Liver (tissue), 8 donors: ENCODE measurements at regions not wholly inside any gene's neighbourhood (a gene's known extent, or its start where the extent isn't known, plus 50 kb on each side); places are given as distances from the start of the nearest gene placed in this dataset.

Source experiments
- DNase-seq: peaks from one replicate; pipeline ENCODE4 v3.0.0-alpha.2; 2017; ENCODE audit warnings: low spot score
- H3K27ac ChIP-seq, 2 donors: one replicate each; pipeline ENCODE4 v1.7.0; 2013; ENCODE audit warnings: inconsistent platforms in 2 of 2, low read length in 2 of 2, control low read depth in 1 of 2, low read depth in 1 of 2, mild to moderate bottlenecking in 1 of 2
- H3K27me3 ChIP-seq, 4 donors: one replicate each; pipeline versions ENCODE4 v1.6.1 to v1.7.0; 2013; ENCODE audit warnings: low read length in 3 of 4, inconsistent platforms in 1 of 4, mild to moderate bottlenecking in 1 of 4, moderate library complexity in 1 of 4; ENCODE audit not compliant: control insufficient read depth in 4 of 4, insufficient read depth in 4 of 4
- H3K36me3 ChIP-seq, 4 donors: one replicate each; pipeline versions ENCODE4 v1.6.1 to v1.7.0; 2013; ENCODE audit warnings: low read length in 3 of 4, mild to moderate bottlenecking in 3 of 4, low read depth in 1 of 4, moderate library complexity in 1 of 4; ENCODE audit not compliant: control insufficient read depth in 4 of 4, insufficient read depth in 3 of 4
- H3K4me1 ChIP-seq, 4 donors: one replicate each; pipeline versions ENCODE4 v1.6.1 to v1.7.0; 2013; ENCODE audit warnings: low read length in 3 of 4, mild to moderate bottlenecking in 3 of 4, moderate library complexity in 1 of 4; ENCODE audit not compliant: control insufficient read depth in 4 of 4, insufficient read depth in 4 of 4
- H3K4me3 ChIP-seq, 3 donors: one replicate each; pipeline versions ENCODE4 v1.6.1 to v1.7.0; 2013; ENCODE audit warnings: low read length in 3 of 3, control low read depth in 1 of 3, low read depth in 1 of 3, mild to moderate bottlenecking in 1 of 3
- H3K9ac ChIP-seq, 2 donors: one replicate each; pipeline ENCODE4 v1.7.0; 2013; ENCODE audit warnings: low read length in 2 of 2, mild to moderate bottlenecking in 2 of 2, moderate library complexity in 2 of 2, control low read depth in 1 of 2, low read depth in 1 of 2
- H3K9me3 ChIP-seq, 4 donors: one replicate each; pipeline versions ENCODE4 v1.6.1 to v1.7.0; 2013; ENCODE audit warnings: low read length in 3 of 4; ENCODE audit not compliant: control insufficient read depth in 4 of 4
- EGR1 ChIP-seq, 2 donors: IDR thresholded peaks; 2 replicates each; pipeline ENCODE4 v1.6.1; 2016 to 2018; ENCODE audit warnings: antibody characterized with exemption in 2 of 2, low read depth in 2 of 2
- FOXA1 ChIP-seq: IDR thresholded peaks from 2 replicates; pipeline ENCODE4 v1.6.1; 2016; ENCODE audit warnings: antibody characterized with exemption
- FOXA2 ChIP-seq: IDR thresholded peaks from 2 replicates; pipeline ENCODE4 v1.6.1; 2016; ENCODE audit warnings: antibody characterized with exemption
- GABPA ChIP-seq, 2 donors: IDR thresholded peaks in 1 of 2; conservative IDR thresholded peaks in 1 of 2; 2 replicates each; pipeline ENCODE4 v1.6.1; 2016; ENCODE audit warnings: antibody characterized with exemption in 2 of 2, mild to moderate bottlenecking in 1 of 2, moderate library complexity in 1 of 2
- HNF4A ChIP-seq, 2 donors: conservative IDR thresholded peaks; 2 replicates each; pipeline ENCODE4 v1.6.1; 2016; ENCODE audit warnings: antibody characterized with exemption in 2 of 2, mild to moderate bottlenecking in 2 of 2
- HNF4G ChIP-seq: IDR thresholded peaks from 2 replicates; pipeline ENCODE4 v1.6.1; 2016; ENCODE audit warnings: antibody characterized with exemption
- JUND ChIP-seq, 2 donors: IDR thresholded peaks; 2 replicates each; pipeline ENCODE4 v1.6.1; 2016; ENCODE audit warnings: antibody characterized with exemption in 2 of 2
- NR2F2 ChIP-seq: IDR thresholded peaks from 2 replicates; pipeline ENCODE4 v1.6.1; 2016; ENCODE audit warnings: antibody characterized with exemption
- RAD21 ChIP-seq, 2 donors: IDR thresholded peaks; 2 replicates each; pipeline ENCODE4 v1.6.1; 2016; ENCODE audit warnings: antibody characterized with exemption in 2 of 2, mild to moderate bottlenecking in 2 of 2
- RXRA ChIP-seq, 2 donors: IDR thresholded peaks; 2 replicates each; pipeline ENCODE4 v1.6.1; 2017 to 2018; ENCODE audit warnings: antibody characterized with exemption in 2 of 2, mild to moderate bottlenecking in 1 of 2
- SP1 ChIP-seq: IDR thresholded peaks from 2 replicates; pipeline ENCODE4 v1.6.1; 2018; ENCODE audit warnings: antibody characterized with exemption, mild to moderate bottlenecking
- TAF1 ChIP-seq: conservative IDR thresholded peaks from 2 replicates; pipeline ENCODE4 v1.6.1; 2016; ENCODE audit warnings: antibody characterized with exemption, mild to moderate bottlenecking
- YY1 ChIP-seq: IDR thresholded peaks from 2 replicates; pipeline ENCODE4 v1.6.1; 2016; ENCODE audit warnings: antibody characterized with exemption, mild to moderate bottlenecking
- WGBS: extraction: QIAGEN DNeasy Blood & Tissue Kit; methylation state at CpG from one replicate; pipeline ENCODE4 v1.1.7; 2013; 5-methylcytosine and 5-hydroxymethylcytosine counted together
- TF ChIP-seq, protein P1 (sequence below): fragments of 150-350 bp; IDR thresholded peaks from 2 replicates; pipeline ENCODE4 v1.5.1; 2017; ENCODE audit warnings: improper control_type of control experiment, low read depth, low read length; ENCODE audit not compliant: missing input control
- TF ChIP-seq, protein P2 (sequence below): IDR thresholded peaks from 2 replicates; pipeline ENCODE4 v1.6.1; 2016; ENCODE audit warnings: antibody characterized with exemption, mild to moderate bottlenecking
- TF ChIP-seq, protein P3 (sequence below): IDR thresholded peaks from 2 replicates; pipeline ENCODE4 v1.6.1; 2016; ENCODE audit warnings: antibody characterized with exemption
- TF ChIP-seq, protein P4 (sequence below): IDR thresholded peaks from 2 replicates; pipeline ENCODE4 v1.6.1; 2016; ENCODE audit warnings: antibody characterized with exemption
- TF ChIP-seq, protein P5 (sequence below): IDR thresholded peaks from 2 replicates; pipeline ENCODE4 v1.6.1; 2016; ENCODE audit warnings: antibody characterized with exemption
- donor health status: healthy.
- donor health status: healthy.
- donor health status: healthy.
- donor health status: healthy.
- donor health status: healthy.

DNA sequence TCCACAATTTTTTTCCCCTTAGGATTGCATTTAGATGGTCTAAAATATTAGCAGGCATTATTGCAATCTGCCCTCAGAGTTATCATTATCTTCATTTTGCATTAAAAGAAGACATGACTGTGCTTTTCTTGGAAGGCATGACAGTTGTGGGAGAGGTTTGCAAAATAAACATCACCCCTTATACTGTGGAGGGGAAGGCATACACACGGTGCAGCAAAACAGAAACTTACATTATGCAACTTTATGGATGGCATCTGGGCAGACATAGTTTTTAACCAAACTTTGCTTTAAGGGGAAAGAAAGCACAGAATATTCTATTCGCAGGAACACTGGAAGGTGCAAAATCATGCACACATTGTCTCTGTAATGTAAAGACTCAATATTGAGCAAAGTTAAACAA, 505.8 kb upstream of the ADAMTS16 start:
- Histone ChIP-seq H3K4me3 (no peak overlapping the region), H3K36me3 (no peaks in the 10 kb centered on the region), H3K27ac (no peak overlapping the region), H3K9me3 (peaks cover 0 to 3% (median 0%) of the 10 kb centered on the region in 4 donors), H3K27me3 (peaks cover 0 to 3% (median 1%) of the 10 kb centered on the region in 4 donors), H3K4me1 (no peaks in the 10 kb centered on the region), H3K9ac (no peak overlapping the region)
- WGBS: 60% methylated on average over 2 of the region's 2 CpGs
- TF ChIP-seq SP1 (no peak), HNF4A (conservative IDR thresholded peaks at IDR 0.05) (no peak), FOXA2 (no peak), FOXA1 (no peak), TAF1 (no peak), JUND (IDR thresholded peaks at IDR 0.05) (no peak), RAD21 (IDR thresholded peaks at IDR 0.05) (no peak), GABPA (IDR thresholded peaks at IDR 0.05 in 1 of 2, conservative IDR thresholded peaks at IDR 0.05 in 1 of 2) (no peak), HNF4G (no peak), NR2F2 (no peak), EGR1 (IDR thresholded peaks at IDR 0.05; ENCODE audit: low read depth in 2 of 2) (no peak), RXRA (IDR thresholded peaks at IDR 0.05) (no peak), YY1 (no peak)
- TF ChIP-seq, protein P1, sequence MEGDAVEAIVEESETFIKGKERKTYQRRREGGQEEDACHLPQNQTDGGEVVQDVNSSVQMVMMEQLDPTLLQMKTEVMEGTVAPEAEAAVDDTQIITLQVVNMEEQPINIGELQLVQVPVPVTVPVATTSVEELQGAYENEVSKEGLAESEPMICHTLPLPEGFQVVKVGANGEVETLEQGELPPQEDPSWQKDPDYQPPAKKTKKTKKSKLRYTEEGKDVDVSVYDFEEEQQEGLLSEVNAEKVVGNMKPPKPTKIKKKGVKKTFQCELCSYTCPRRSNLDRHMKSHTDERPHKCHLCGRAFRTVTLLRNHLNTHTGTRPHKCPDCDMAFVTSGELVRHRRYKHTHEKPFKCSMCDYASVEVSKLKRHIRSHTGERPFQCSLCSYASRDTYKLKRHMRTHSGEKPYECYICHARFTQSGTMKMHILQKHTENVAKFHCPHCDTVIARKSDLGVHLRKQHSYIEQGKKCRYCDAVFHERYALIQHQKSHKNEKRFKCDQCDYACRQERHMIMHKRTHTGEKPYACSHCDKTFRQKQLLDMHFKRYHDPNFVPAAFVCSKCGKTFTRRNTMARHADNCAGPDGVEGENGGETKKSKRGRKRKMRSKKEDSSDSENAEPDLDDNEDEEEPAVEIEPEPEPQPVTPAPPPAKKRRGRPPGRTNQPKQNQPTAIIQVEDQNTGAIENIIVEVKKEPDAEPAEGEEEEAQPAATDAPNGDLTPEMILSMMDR: no peak
- TF ChIP-seq, protein P2, sequence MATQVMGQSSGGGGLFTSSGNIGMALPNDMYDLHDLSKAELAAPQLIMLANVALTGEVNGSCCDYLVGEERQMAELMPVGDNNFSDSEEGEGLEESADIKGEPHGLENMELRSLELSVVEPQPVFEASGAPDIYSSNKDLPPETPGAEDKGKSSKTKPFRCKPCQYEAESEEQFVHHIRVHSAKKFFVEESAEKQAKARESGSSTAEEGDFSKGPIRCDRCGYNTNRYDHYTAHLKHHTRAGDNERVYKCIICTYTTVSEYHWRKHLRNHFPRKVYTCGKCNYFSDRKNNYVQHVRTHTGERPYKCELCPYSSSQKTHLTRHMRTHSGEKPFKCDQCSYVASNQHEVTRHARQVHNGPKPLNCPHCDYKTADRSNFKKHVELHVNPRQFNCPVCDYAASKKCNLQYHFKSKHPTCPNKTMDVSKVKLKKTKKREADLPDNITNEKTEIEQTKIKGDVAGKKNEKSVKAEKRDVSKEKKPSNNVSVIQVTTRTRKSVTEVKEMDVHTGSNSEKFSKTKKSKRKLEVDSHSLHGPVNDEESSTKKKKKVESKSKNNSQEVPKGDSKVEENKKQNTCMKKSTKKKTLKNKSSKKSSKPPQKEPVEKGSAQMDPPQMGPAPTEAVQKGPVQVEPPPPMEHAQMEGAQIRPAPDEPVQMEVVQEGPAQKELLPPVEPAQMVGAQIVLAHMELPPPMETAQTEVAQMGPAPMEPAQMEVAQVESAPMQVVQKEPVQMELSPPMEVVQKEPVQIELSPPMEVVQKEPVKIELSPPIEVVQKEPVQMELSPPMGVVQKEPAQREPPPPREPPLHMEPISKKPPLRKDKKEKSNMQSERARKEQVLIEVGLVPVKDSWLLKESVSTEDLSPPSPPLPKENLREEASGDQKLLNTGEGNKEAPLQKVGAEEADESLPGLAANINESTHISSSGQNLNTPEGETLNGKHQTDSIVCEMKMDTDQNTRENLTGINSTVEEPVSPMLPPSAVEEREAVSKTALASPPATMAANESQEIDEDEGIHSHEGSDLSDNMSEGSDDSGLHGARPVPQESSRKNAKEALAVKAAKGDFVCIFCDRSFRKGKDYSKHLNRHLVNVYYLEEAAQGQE: no peak
- TF ChIP-seq, protein P3, sequence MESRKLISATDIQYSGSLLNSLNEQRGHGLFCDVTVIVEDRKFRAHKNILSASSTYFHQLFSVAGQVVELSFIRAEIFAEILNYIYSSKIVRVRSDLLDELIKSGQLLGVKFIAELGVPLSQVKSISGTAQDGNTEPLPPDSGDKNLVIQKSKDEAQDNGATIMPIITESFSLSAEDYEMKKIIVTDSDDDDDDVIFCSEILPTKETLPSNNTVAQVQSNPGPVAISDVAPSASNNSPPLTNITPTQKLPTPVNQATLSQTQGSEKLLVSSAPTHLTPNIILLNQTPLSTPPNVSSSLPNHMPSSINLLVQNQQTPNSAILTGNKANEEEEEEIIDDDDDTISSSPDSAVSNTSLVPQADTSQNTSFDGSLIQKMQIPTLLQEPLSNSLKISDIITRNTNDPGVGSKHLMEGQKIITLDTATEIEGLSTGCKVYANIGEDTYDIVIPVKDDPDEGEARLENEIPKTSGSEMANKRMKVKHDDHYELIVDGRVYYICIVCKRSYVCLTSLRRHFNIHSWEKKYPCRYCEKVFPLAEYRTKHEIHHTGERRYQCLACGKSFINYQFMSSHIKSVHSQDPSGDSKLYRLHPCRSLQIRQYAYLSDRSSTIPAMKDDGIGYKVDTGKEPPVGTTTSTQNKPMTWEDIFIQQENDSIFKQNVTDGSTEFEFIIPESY: no peak
- TF ChIP-seq, protein P4, sequence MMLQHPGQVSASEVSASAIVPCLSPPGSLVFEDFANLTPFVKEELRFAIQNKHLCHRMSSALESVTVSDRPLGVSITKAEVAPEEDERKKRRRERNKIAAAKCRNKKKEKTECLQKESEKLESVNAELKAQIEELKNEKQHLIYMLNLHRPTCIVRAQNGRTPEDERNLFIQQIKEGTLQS: no peak
- TF ChIP-seq, protein P5, sequence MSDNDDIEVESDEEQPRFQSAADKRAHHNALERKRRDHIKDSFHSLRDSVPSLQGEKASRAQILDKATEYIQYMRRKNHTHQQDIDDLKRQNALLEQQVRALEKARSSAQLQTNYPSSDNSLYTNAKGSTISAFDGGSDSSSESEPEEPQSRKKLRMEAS: no peak
- DNase-seq: no peak
